Keratinocyte (primary cell): ENCODE measurements at regions not wholly inside any gene's neighbourhood (a gene's known extent, or its start where the extent isn't known, plus 50 kb on each side); places are given as distances from the start of the nearest gene placed in this dataset.

Source experiments
- DNase-seq: peaks from one replicate; pipeline ENCODE4 v3.0.0-alpha.2; 2011; ENCODE audit warnings: low read depth, missing footprints, low spot score
- FAIRE-seq: peaks from 2 replicates; lab custom pipeline; 2011; peaks lifted over from hg19 to GRCh38; lab: Jason Lieb, UNC
- H2AFZ ChIP-seq: 2 replicates; pipeline ENCODE4 v1.6.0; 2012; ENCODE audit warnings: low read length, control low read depth, inconsistent platforms; ENCODE audit not compliant: control insufficient read depth
- H3K27ac ChIP-seq: 2 replicates; pipeline ENCODE4 v1.5.1; 2011; ENCODE audit warnings: low read length; ENCODE audit not compliant: control insufficient read depth, insufficient read depth
- H3K27me3 ChIP-seq: 3 replicates; pipeline ENCODE4 v1.6.0; 2011; ENCODE audit warnings: low read length; ENCODE audit not compliant: control insufficient read depth, insufficient read depth; ENCODE audit errors: extremely low read depth
- H3K36me3 ChIP-seq, 2 experiments: 2 replicates in 1 of 2; 3 replicates in 1 of 2; pipeline ENCODE4 v1.5.1; 2011; ENCODE audit warnings: low read length in 2 of 2, mild to moderate bottlenecking in 1 of 2; ENCODE audit not compliant: control insufficient read depth in 2 of 2, insufficient read depth in 2 of 2; ENCODE audit errors: extremely low read depth in 1 of 2
- H3K4me1 ChIP-seq: 3 replicates; pipeline ENCODE4 v1.5.1; 2011; ENCODE audit warnings: low read length; ENCODE audit not compliant: control insufficient read depth, insufficient read depth; ENCODE audit errors: extremely low read depth
- H3K4me2 ChIP-seq: 3 replicates; pipeline ENCODE4 v1.6.0; 2011; ENCODE audit warnings: low read depth, low read length; ENCODE audit not compliant: control insufficient read depth, insufficient read depth; ENCODE audit errors: extremely low read depth
- H3K4me3 ChIP-seq, 3 experiments: fragments of 200-600 bp in 1 of 3; sonication (generic) in 1 of 3; 2 replicates in 2 of 3; 3 replicates in 1 of 3; pipeline ENCODE4 v1.5.1; 2011 to 2016; ENCODE audit warnings: low read length in 3 of 3, mild to moderate bottlenecking in 3 of 3, control low read depth in 2 of 3, inconsistent platforms in 1 of 3, low read depth in 1 of 3, mixed read lengths in 1 of 3, mixed run types in 1 of 3, moderate library complexity in 1 of 3; ENCODE audit not compliant: control insufficient read depth in 2 of 3, insufficient read depth in 2 of 3; ENCODE audit errors: extremely low read depth in 1 of 3
- H3K79me2 ChIP-seq: 2 replicates; pipeline ENCODE4 v1.6.0; 2012; ENCODE audit warnings: low read length; ENCODE audit not compliant: control insufficient read depth, insufficient read depth
- H3K9ac ChIP-seq: 3 replicates; pipeline ENCODE4 v1.6.0; 2011; ENCODE audit warnings: low read length; ENCODE audit not compliant: control insufficient read depth, insufficient read depth; ENCODE audit errors: extremely low read depth
- H3K9me1 ChIP-seq: 3 replicates; pipeline ENCODE4 v1.6.0; 2011; ENCODE audit warnings: low read length; ENCODE audit not compliant: control insufficient read depth, insufficient read depth; ENCODE audit errors: extremely low read depth
- H3K9me3 ChIP-seq: 2 replicates; pipeline ENCODE4 v1.5.1; 2012; ENCODE audit warnings: low read depth, low read length; ENCODE audit not compliant: control insufficient read depth
- H4K20me1 ChIP-seq: 3 replicates; pipeline ENCODE4 v1.6.0; 2011; ENCODE audit warnings: low read length; ENCODE audit not compliant: control insufficient read depth, insufficient read depth; ENCODE audit errors: extremely low read depth
- EZH2 ChIP-seq: IDR thresholded peaks from one replicate; pipeline ENCODE4 v1.6.1; 2012; ENCODE audit warnings: inconsistent platforms, mild to moderate bottlenecking, low read length, moderate library complexity
- dilution Hi-C: fragments of 300-500 bp; cut with MboI; formaldehyde crosslinking; loops from one replicate; pipeline ENCODE4 v1.7.0; 2020; ENCODE audit warnings: low sequenced_read_pairs; ENCODE audit not compliant: extremely low pct_ligation_motif_present
- TF ChIP-seq, protein P1 (sequence below), 3 experiments: IDR thresholded peaks in 1 of 3; conservative IDR thresholded peaks in 1 of 3; optimal IDR thresholded peaks in 1 of 3; 2 replicates in 2 of 3; 3 replicates in 1 of 3; pipeline versions ENCODE3 to v1.5.1; 2011; ENCODE audit warnings: low read length in 3 of 3, mild to moderate bottlenecking in 3 of 3, moderate library complexity in 2 of 3, control low read depth in 1 of 3, inconsistent platforms in 1 of 3; ENCODE audit not compliant: insufficient read depth in 2 of 3; ENCODE audit errors: extremely low read depth in 1 of 3

GRCh38 chr5:152135827-152136226 is 211.2 kb upstream of the GLRA1 start:
- no peaks in the 10 kb centered on the region for H3K27me3 ChIP-seq
- no peak overlapping the region for H2AFZ ChIP-seq
- no peak overlapping the region for H3K27ac ChIP-seq
- FAIRE-seq (no peak), DNase-seq (no peak)
- no peaks in the 10 kb centered on the region for H3K36me3 ChIP-seq
- no peaks in the 10 kb centered on the region for H3K4me1 ChIP-seq
- dilution Hi-C loops: loop anchor here (25.0 kb wide), 1 partner anchor 299 kb away; no protein-coding TSS in a partner anchor
- no peaks in the 10 kb centered on the region for H3K79me2 ChIP-seq
- H3K4me3 ChIP-seq: no peak overlapping the region
- no peak overlapping the region for H3K9ac ChIP-seq
- no peaks in the 10 kb centered on the region for H3K9me1 ChIP-seq
- TF ChIP-seq, protein P1, sequence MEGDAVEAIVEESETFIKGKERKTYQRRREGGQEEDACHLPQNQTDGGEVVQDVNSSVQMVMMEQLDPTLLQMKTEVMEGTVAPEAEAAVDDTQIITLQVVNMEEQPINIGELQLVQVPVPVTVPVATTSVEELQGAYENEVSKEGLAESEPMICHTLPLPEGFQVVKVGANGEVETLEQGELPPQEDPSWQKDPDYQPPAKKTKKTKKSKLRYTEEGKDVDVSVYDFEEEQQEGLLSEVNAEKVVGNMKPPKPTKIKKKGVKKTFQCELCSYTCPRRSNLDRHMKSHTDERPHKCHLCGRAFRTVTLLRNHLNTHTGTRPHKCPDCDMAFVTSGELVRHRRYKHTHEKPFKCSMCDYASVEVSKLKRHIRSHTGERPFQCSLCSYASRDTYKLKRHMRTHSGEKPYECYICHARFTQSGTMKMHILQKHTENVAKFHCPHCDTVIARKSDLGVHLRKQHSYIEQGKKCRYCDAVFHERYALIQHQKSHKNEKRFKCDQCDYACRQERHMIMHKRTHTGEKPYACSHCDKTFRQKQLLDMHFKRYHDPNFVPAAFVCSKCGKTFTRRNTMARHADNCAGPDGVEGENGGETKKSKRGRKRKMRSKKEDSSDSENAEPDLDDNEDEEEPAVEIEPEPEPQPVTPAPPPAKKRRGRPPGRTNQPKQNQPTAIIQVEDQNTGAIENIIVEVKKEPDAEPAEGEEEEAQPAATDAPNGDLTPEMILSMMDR (optimal IDR thresholded peaks at IDR 0.05 in 1 of 3, IDR thresholded peaks at IDR 0.05 in 1 of 3, conservative IDR thresholded peaks at IDR 0.05 in 1 of 3; ENCODE audit: extremely low read depth in 1 of 3, insufficient read depth in 2 of 3, low read length in 3 of 3): no peak
- TF ChIP-seq EZH2: no peak
- no peaks in the 10 kb centered on the region for H3K9me3 ChIP-seq
- H3K4me2 ChIP-seq: no peak overlapping the region
- no peaks in the 10 kb centered on the region for H4K20me1 ChIP-seq

DNA sequence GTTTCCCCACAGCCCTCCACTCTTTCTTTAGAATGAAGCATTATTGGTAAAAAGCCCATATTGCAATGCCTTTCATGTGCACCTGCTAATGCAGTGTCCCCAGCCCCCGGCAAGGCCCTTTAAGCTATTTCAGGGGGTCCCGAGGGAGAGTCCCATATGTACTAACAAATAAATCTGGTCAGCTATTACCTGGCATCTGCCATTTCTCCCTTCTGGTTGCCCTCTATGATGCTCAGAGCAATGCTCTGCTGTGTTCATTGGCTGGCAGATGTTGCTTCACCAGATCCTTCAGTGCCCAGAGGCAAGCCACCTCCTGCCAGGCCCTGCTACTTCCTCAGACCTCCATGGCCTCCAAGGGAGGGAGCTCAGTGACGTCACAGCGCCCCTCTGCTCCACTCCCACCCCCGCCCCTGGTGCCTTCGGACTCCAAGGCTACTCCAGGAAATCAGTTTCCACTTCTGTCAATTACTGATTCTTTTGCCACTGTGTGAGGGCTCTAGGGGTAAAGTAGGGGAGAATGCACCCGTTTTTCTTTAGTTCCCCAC is 201.1 kb upstream of the GLRA1 start:
- no peaks in the 10 kb centered on the region for H3K9me3 ChIP-seq
- H2AFZ ChIP-seq: no peak overlapping the region
- dilution Hi-C loops: loop anchor here (25.0 kb wide), 1 partner anchor 288 kb away; no protein-coding TSS in a partner anchor
- TF ChIP-seq EZH2: no peak
- TF ChIP-seq, protein P1 (optimal IDR thresholded peaks at IDR 0.05 in 1 of 3, IDR thresholded peaks at IDR 0.05 in 1 of 3, conservative IDR thresholded peaks at IDR 0.05 in 1 of 3; ENCODE audit: extremely low read depth in 1 of 3, insufficient read depth in 2 of 3, low read length in 3 of 3): no peak
- no peak overlapping the region for H3K4me2 ChIP-seq
- DNase-seq (no peak), FAIRE-seq (no peak)
- H3K4me3 ChIP-seq: no peak overlapping the region
- no peaks in the 10 kb centered on the region for H3K4me1 ChIP-seq
- H3K36me3 ChIP-seq: no peaks in the 10 kb centered on the region
- H3K9me1 ChIP-seq: no peaks in the 10 kb centered on the region
- no peaks in the 10 kb centered on the region for H3K79me2 ChIP-seq
- H3K27me3 ChIP-seq: no peaks in the 10 kb centered on the region
- H3K9ac ChIP-seq: no peak overlapping the region
- H3K27ac ChIP-seq: no peak overlapping the region
- no peaks in the 10 kb centered on the region for H4K20me1 ChIP-seq
